Activated CD4-positive, alpha-beta T cell treated with anti-CD3 and anti-CD28 coated beads for 36 hours (primary cell): ENCODE measurements at regions not wholly inside any gene's neighbourhood (a gene's known extent, or its start where the extent isn't known, plus 50 kb on each side); places are given as distances from the start of the nearest gene placed in this dataset.

Source experiments
- ATAC-seq: fragments of 200-7000 bp; cut with Tn5 transposase; one replicate; pipeline ENCODE4 v1.10.0; 2021; ENCODE audit warnings: mild to moderate bottlenecking, moderate library complexity
- CTCF ChIA-PET: fragments of 350-600 bp; sonication (Branson Sonifier 250); formaldehyde crosslinking; loops from one replicate; lab custom pipeline; 2021; ENCODE audit warnings: antibody characterized with exemption; lab: Charles Lee
- POLR2A ChIA-PET: fragments of 350-600 bp; sonication (Branson Sonifier 250); formaldehyde crosslinking; loops from one replicate; lab custom pipeline; 2021; ENCODE audit warnings: antibody characterized with exemption, inconsistent platforms; lab: Charles Lee
- DNase-seq: peaks from one replicate; pipeline ENCODE4 v3.0.0-alpha.2; 2020
- H3K27ac Mint-ChIP-seq: one replicate; pipeline ENCODE4 v1.8.0; 2021; ENCODE audit warnings: mixed read lengths
- H3K27me3 Mint-ChIP-seq: one replicate; pipeline ENCODE4 v1.8.0; 2021; ENCODE audit warnings: mixed read lengths
- H3K36me3 Mint-ChIP-seq: one replicate; pipeline ENCODE4 v1.8.0; 2021; ENCODE audit warnings: low read depth, mixed read lengths
- H3K4me1 Mint-ChIP-seq: one replicate; pipeline ENCODE4 v1.8.0; 2021; ENCODE audit warnings: mixed read lengths
- H3K4me3 Mint-ChIP-seq: one replicate; pipeline ENCODE4 v1.8.0; 2021; ENCODE audit warnings: mild to moderate bottlenecking, moderate library complexity, mixed read lengths
- H3K9me3 Mint-ChIP-seq: one replicate; pipeline ENCODE4 v1.8.0; 2021; ENCODE audit warnings: low read depth, mixed read lengths
- intact Hi-C, 2 experiments: fragments of 100-400 bp; cut with DNase I in 1 of 2; cut with micrococcal nuclease in 1 of 2; formaldehyde crosslinking; loops; one replicate each; pipeline versions ENCODE4 v1.14.2 to v1.15.1; 2022 to 2024; cut with DNase I, micrococcal nuclease

DNA sequence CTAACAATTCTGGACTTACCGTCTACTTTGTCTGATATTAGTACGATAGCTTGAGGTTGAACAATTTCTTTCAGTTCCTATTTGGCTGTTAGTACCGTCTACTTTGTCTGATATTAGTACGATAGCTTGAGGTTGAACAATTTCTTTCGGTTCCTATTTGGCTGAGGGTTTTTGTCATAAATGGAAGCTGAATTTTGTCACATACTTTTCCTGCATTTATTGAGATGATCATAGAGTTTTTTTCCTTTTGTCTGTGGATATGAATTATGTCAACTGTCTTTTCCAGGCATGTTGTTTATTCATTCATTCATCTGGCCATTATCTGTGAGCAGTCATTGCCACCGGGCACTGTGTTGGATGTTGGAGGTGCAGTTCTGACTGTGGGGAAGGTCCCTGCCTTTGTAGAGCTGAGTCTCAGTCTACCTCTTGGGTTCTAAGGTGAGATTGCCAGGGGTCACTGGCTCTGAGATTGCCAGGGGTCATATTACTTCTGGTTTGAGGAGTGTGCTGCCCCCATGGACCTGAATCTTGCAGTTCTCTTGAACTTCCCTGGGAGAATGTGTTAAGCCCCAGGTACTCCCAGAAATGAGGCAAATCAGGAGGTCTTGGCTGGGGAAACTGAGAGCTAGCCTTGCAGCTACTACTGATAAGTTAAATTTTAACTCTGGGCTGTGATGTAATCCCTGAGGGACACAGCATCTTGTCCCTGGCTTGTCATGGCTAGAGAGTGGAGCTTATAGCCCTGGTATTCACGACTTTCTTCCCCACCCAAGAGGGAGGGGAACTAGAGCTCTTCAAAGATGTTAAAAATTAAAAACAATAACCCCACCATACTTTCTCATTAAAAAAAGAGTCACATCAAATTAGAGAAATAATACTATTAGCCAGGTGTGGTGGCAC is 89.1 kb upstream of the MBOAT2 start:
- no peaks in the 10 kb centered on the region for H3K4me1 Mint-ChIP-seq
- no peak overlapping the region for H3K4me3 Mint-ChIP-seq
- CTCF ChIA-PET = interaction anchor here (1.0 kb wide), 1 partner anchor 220 kb away, joined by 3 read pairs; no protein-coding TSS in a partner anchor
- H3K27me3 Mint-ChIP-seq = peaks cover 27% of the 10 kb centered on the region
- ATAC-seq (no peak), DNase-seq (no peak)
- H3K27ac Mint-ChIP-seq = no peak overlapping the region
- intact Hi-C loops = no loop called here
- POLR2A ChIA-PET = no interaction called here
- no peaks in the 10 kb centered on the region for H3K36me3 Mint-ChIP-seq
- H3K9me3 Mint-ChIP-seq = no peaks in the 10 kb centered on the region

DNA sequence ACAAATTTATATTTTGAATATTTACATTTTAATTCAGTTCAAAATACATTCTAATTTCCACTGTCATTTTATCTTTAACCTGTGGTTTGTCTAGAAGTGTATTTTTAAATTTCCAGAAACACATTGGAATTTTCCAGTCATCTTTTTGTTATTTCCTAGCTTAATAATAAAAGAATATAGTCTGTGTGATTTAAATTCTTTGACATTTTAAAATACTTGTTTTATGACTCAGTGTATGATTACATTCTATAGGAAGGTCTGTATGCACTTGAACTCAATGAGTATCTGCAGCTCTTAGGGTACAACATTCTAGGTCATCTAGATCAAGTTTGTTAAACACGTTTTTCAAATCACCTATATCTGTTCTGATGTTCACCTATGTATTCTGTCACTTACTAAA is 88.3 kb upstream of the MBOAT2 start:
- ATAC-seq (no peak), DNase-seq (no peak)
- Mint-ChIP-seq H3K27ac (no peak overlapping the region), H3K9me3 (no peaks in the 10 kb centered on the region), H3K27me3 (peaks cover 24% of the 10 kb centered on the region), H3K4me1 (no peaks in the 10 kb centered on the region), H3K4me3 (no peak overlapping the region), H3K36me3 (no peaks in the 10 kb centered on the region)
- intact Hi-C loops = no loop called here
- ChIA-PET CTCF (interaction anchor here (0.9 kb wide), 1 partner anchor 48 kb away, joined by 3 read pairs; no protein-coding TSS in a partner anchor), POLR2A (no interaction called here)

DNA sequence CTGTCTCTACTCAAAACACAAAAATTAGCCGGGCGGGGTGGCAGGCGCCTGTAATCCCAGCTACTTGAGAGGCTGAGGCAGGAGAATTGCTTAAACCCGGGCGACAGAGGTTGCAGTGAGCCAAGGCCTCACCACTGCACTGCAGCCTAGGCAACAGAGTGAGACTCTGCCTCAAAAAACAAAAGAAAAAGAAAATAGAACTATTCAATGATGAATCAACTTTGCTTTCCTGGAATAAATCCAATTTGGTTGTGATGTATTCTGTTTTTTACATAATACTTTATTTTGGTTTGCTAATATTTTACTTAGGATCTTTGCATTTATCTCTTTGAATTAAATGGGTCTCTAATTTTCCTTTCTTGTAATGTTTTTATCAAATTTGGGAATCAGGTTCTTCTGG is 86.3 kb upstream of the MBOAT2 start:
- no peaks in the 10 kb centered on the region for H3K36me3 Mint-ChIP-seq
- ChIA-PET POLR2A (no interaction called here), CTCF (no interaction called here)
- H3K4me1 Mint-ChIP-seq = no peaks in the 10 kb centered on the region
- ATAC-seq = no peak
- no peak for DNase-seq
- no peak overlapping the region for H3K4me3 Mint-ChIP-seq
- no peak overlapping the region for H3K27ac Mint-ChIP-seq
- intact Hi-C loops = no loop called here
- H3K9me3 Mint-ChIP-seq = no peaks in the 10 kb centered on the region
- H3K27me3 Mint-ChIP-seq = peaks cover 17% of the 10 kb centered on the region

DNA sequence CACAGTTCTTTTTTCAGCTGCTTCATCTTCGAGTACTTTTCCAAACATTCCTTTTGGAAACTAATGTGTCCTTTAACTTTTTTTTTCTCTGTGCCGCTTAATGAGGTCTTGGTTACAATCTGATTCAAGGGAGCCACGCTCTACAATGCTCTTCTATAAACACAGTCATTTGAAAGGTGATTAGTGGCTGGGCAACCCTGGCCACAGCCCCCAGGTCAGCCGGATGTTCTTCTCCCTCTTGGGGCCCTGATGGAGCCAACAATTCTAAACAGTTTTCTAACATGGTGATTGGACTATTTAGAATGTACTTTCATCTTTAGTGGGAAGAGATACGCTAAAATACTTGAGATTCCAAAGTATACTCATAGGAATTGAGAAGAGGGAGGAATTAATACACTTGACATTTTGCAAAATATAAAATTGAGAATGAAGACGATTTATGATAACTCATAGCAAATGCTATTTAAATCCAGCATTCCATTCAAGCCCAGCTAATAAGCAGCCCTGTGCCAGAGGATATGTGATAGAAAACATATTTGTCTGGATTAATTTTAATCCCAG is 83.7 kb upstream of the MBOAT2 start:
- H3K4me1 Mint-ChIP-seq = no peaks in the 10 kb centered on the region
- ATAC-seq (no peak), DNase-seq (no peak)
- H3K9me3 Mint-ChIP-seq = peaks cover 2% of the 10 kb centered on the region
- H3K4me3 Mint-ChIP-seq = no peak overlapping the region
- no peak overlapping the region for H3K27ac Mint-ChIP-seq
- ChIA-PET CTCF (no interaction called here), POLR2A (no interaction called here)
- intact Hi-C loops = no loop called here
- H3K36me3 Mint-ChIP-seq = peaks cover 1% of the 10 kb centered on the region
- no peaks in the 10 kb centered on the region for H3K27me3 Mint-ChIP-seq

DNA sequence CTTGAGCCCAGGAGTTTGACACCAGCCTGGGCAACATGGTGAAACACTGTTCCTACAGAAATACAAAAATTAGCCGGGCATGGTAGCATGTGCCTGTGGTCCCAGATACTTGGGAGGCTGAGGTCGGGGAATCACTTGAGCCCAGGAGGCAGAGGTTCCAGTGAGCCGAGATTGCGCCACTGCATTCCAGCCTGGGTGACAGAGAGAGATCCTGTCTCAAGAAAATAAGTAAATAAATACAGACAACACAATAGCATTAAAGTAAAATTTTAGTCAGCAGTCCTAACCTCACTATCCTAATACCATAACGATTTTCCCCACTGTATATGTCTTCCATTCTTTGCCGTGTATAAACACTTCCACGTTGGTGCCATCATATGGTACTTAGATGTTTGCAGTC is 83.0 kb upstream of the MBOAT2 start:
- no peak for ATAC-seq

DNA sequence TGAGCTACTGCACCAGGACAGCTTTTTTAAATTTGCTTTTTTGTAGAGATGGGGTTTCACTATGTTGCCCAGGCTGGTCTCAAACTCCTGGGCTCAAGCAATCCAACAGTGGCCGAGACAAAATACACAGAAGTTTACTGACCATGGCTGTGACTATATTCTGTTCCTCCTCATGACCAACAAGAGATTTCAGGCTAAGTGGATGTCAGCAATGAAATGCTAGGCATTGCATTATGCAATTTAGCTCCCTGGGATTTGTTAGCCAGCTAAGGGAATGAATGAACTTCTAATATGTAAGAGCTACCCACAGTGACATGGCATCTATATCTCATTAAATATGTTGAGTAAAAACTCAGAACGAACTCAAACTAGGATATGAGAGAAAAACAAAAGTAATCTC is 81.9 kb upstream of the MBOAT2 start:
- no peaks in the 10 kb centered on the region for H3K27me3 Mint-ChIP-seq
- DNase-seq (no peak), ATAC-seq (no peak)
- H3K27ac Mint-ChIP-seq = no peak overlapping the region
- POLR2A ChIA-PET = no interaction called here
- no peak overlapping the region for H3K4me3 Mint-ChIP-seq
- H3K9me3 Mint-ChIP-seq = peaks cover 10% of the 10 kb centered on the region
- intact Hi-C loops = no loop called here
- H3K36me3 Mint-ChIP-seq = peaks cover 2% of the 10 kb centered on the region
- CTCF ChIA-PET = no interaction called here
- H3K4me1 Mint-ChIP-seq = no peaks in the 10 kb centered on the region

More for the DNA sequence above, 83.0 kb upstream of the MBOAT2 start:
- Mint-ChIP-seq H3K27ac (no peak overlapping the region), H3K4me3 (no peak overlapping the region), H3K4me1 (no peaks in the 10 kb centered on the region), H3K27me3 (no peaks in the 10 kb centered on the region), H3K9me3 (peaks cover 7% of the 10 kb centered on the region), H3K36me3 (peaks cover 2% of the 10 kb centered on the region)
- DNase-seq = no peak
- CTCF ChIA-PET = no interaction called here
- intact Hi-C loops = no loop called here
- POLR2A ChIA-PET = no interaction called here

DNA sequence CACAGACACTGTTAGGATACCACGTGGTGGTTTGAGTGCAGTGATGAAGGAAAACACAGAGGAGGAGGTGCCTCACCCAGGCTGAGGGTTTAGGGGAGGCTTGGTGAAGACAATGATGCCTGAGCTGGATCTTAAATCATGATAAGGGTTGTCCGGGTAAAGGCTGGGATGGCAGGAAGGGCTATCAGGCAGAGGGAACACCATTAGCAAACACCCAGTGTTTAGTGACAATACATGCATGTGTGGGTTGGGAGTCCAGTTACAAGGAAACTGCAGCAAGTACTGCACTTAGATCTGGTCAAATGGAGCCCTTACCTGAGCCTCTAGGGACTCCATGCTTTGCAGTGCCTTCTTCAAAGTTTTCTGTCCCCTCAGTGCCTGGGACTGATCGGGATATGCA is 79.8 kb upstream of the MBOAT2 start:
- ChIA-PET CTCF (no interaction called here), POLR2A (no interaction called here)
- H3K4me3 Mint-ChIP-seq = no peak overlapping the region
- H3K27ac Mint-ChIP-seq = no peak overlapping the region
- H3K4me1 Mint-ChIP-seq = no peaks in the 10 kb centered on the region
- no peaks in the 10 kb centered on the region for H3K27me3 Mint-ChIP-seq
- H3K36me3 Mint-ChIP-seq = peaks cover 2% of the 10 kb centered on the region
- no peak for DNase-seq
- peaks cover 10% of the 10 kb centered on the region for H3K9me3 Mint-ChIP-seq
- no peak for ATAC-seq
- intact Hi-C loops = no loop called here

DNA sequence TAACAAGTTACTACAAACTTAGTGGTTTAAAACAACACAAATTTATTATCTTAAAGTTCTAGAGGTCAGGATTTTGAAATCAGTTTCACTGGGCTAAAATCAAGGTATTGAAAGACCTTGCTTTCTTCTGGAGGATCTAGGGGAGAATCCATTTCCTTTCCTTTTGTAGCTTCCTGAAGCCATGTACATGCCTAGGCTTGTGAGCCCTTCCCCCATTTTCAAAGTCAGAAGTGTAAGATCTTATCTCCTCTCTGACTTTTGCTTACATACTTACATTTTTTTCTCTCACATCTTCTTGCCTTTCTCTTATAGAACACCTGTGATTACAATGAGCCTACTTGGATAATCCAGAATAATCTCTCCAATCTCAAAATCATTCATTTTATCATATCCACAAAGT is 78.7 kb upstream of the MBOAT2 start:
- Mint-ChIP-seq H3K4me3 (no peak overlapping the region), H3K27ac (no peak overlapping the region), H3K4me1 (no peaks in the 10 kb centered on the region), H3K27me3 (no peaks in the 10 kb centered on the region), H3K9me3 (peaks cover 10% of the 10 kb centered on the region), H3K36me3 (peaks cover 2% of the 10 kb centered on the region)
- DNase-seq = no peak
- intact Hi-C loops = no loop called here
- POLR2A ChIA-PET = no interaction called here
- ATAC-seq = no peak
- CTCF ChIA-PET = interaction anchor here (0.6 kb wide), 1 partner anchor 85 kb away, joined by 3 read pairs; no protein-coding TSS in a partner anchor

DNA sequence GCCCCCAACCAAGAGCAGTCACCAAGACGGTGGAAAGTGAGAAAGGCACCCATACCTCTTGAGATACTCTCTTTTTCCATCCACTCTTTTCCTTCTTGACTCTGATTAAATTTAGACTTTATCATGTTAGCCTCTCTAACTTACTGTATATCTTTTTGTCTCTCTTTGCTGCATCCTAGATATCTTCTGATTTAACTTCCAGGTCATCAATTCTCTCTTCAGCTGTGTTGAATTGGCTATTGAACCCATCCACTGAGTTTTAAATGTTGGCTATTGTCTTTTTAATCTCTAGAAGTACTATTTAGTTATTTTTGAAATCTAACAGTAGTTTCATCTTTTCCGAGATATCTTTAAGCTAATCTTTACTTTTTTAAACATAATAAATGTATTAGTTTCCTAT is 78.3 kb upstream of the MBOAT2 start:
- DNase-seq = no peak
- Mint-ChIP-seq H3K4me1 (no peaks in the 10 kb centered on the region), H3K27ac (no peak overlapping the region), H3K4me3 (no peak overlapping the region), H3K9me3 (peaks cover 10% of the 10 kb centered on the region), H3K36me3 (peaks cover 2% of the 10 kb centered on the region), H3K27me3 (no peaks in the 10 kb centered on the region)
- POLR2A ChIA-PET = no interaction called here
- no peak for ATAC-seq
- intact Hi-C loops = no loop called here
- CTCF ChIA-PET = interaction anchor here (0.6 kb wide), 1 partner anchor 84 kb away, joined by 3 read pairs; no protein-coding TSS in a partner anchor

DNA sequence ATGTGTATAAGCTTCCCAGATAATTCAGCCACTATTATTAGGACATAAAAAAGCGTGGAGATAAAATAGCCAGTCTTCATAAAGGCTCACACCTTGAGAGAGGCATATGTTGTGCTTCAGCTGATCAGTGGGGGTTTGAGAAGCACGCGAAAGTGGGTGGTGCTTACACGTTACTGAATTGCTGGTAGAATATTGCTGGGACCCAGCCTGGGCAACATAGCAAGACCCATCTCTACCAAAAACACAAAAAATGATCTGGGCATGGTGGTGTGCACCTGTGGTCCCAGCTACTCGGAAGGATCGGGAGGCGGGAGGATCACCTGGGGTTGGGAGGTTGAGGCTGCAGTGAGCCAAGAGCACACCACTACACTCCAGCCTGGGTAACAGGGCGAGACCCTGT is 74.9 kb upstream of the MBOAT2 start:
- H3K27ac Mint-ChIP-seq = no peak overlapping the region
- H3K27me3 Mint-ChIP-seq = no peaks in the 10 kb centered on the region
- H3K4me3 Mint-ChIP-seq = no peak overlapping the region
- no peaks in the 10 kb centered on the region for H3K4me1 Mint-ChIP-seq
- CTCF ChIA-PET = interaction anchor here (0.6 kb wide), 1 partner anchor 1772 kb away, joined by 3 read pairs; no protein-coding TSS in a partner anchor
- ATAC-seq (no peak), DNase-seq (no peak)
- peaks cover 10% of the 10 kb centered on the region for H3K9me3 Mint-ChIP-seq
- intact Hi-C loops = no loop called here
- H3K36me3 Mint-ChIP-seq = peaks cover 2% of the 10 kb centered on the region
- POLR2A ChIA-PET = interaction anchor here (0.6 kb wide), 1 partner anchor 226 kb away, joined by 7 read pairs; no protein-coding TSS in a partner anchor

DNA sequence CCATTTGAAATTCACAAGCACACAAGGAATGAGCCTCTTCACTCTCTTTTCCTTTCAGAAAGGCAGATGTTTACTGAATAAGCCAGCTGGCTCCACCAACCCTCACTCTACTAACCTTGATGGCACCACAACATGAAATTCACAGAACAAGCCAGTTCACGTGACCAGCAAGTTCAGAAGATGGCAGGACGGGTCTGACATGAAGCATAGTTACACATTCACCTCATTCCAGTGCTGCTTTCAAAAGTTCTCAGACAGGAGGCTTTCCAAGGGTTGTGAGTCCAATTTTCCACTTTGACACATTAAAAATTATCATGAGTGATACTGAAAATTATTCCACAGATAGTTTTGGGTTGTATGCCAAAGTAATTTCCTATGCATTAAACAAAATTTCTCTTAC is 74.2 kb upstream of the MBOAT2 start:
- DNase-seq (no peak), ATAC-seq (no peak)
- H3K4me3 Mint-ChIP-seq = no peak overlapping the region
- no peak overlapping the region for H3K27ac Mint-ChIP-seq
- ChIA-PET POLR2A (no interaction called here), CTCF (no interaction called here)
- H3K4me1 Mint-ChIP-seq = no peaks in the 10 kb centered on the region
- H3K36me3 Mint-ChIP-seq = peaks cover 2% of the 10 kb centered on the region
- intact Hi-C loops = no loop called here
- H3K9me3 Mint-ChIP-seq = peaks cover 10% of the 10 kb centered on the region
- no peaks in the 10 kb centered on the region for H3K27me3 Mint-ChIP-seq

DNA sequence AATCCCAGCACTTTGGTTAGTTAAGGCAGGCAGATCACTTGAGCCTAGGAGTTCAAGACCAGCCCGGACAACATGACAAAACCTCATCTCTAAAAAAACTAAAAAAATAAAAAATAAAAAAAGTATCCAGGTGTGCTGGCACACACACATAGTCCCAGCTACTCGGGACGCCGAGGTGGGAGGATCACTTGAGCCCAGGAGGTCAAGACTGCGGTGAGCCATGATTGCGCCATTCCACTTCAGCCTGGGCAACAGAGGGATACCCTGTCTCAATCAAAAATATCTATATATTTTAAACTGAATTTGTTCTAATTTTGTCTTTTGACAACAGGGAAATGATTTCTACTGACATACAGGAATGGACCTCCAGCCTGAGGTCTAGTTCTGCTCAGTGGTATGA is 73.3 kb upstream of the MBOAT2 start:
- ChIA-PET CTCF (no interaction called here), POLR2A (no interaction called here)
- no peak overlapping the region for H3K4me3 Mint-ChIP-seq
- peaks cover 1% of the 10 kb centered on the region for H3K27me3 Mint-ChIP-seq
- ATAC-seq (no peak), DNase-seq (no peak)
- no peak overlapping the region for H3K27ac Mint-ChIP-seq
- H3K36me3 Mint-ChIP-seq = no peaks in the 10 kb centered on the region
- intact Hi-C loops = no loop called here
- peaks cover 5% of the 10 kb centered on the region for H3K9me3 Mint-ChIP-seq
- no peaks in the 10 kb centered on the region for H3K4me1 Mint-ChIP-seq
